ENCODE measurements at regions not wholly inside any gene's neighbourhood (a gene's known extent, or its start where the extent isn't known, plus 50 kb on each side); places are given as distances from the start of the nearest gene placed in this dataset.

- TF ChIP-seq PHF8 (conservative IDR thresholded peaks at IDR 0.05; ENCODE audit: low read depth, low read length) = no peak
- no peak for TF ChIP-seq SIX5 (IDR thresholded peaks at IDR 0.05; ENCODE audit: low read depth, low read length)
Measured at GRCh38 chr2:173648816-173649215, 294.1 kb downstream of the CDCA7 start (continued).
